ENCODE measurements at regions not wholly inside any gene's neighbourhood (a gene's known extent, or its start where the extent isn't known, plus 50 kb on each side); places are given as distances from the start of the nearest gene placed in this dataset.

- H3K4me1 ChIP-seq: no peaks in the 10 kb centered on the region
- no peaks in the 10 kb centered on the region for H3K9me3 ChIP-seq
- no peak for FAIRE-seq
- no peak for DNase-seq (ENCODE audit: low read depth in 1 of 2, low spot score in 1 of 2)
- ChIA-PET CTCF (no interaction called here), POLR2A (no interaction called here)
- 18% methylated on average over 3 of the region's 3 CpGs for WGBS (ENCODE audit: missing lambda C conversion rate)
- H3K4me2 ChIP-seq: no peak overlapping the region
- H3K27ac ChIP-seq: no peak overlapping the region
- no peak for ATAC-seq
- TF ChIP-seq NR3C1 (IDR thresholded peaks at IDR 0.05) (no peak), RFX5 (IDR thresholded peaks at IDR 0.05) (no peak), EHMT2 (IDR thresholded peaks at IDR 0.05; ENCODE audit: low read depth) (no peak), E2F6 (IDR thresholded peaks at IDR 0.05; ENCODE audit: borderline replicate concordance, low read depth) (no peak), ZNF302 (CRISPR knock-in tag; IDR thresholded peaks at IDR 0.05) (no peak), HOXB5 (CRISPR knock-in tag; IDR thresholded peaks at IDR 0.05) (no peak), CEBPB (IDR thresholded peaks at IDR 0.05) (no peak), KDM1A (IDR thresholded peaks at IDR 0.05; ENCODE audit: low read depth) (no peak), PHF8 (IDR thresholded peaks at IDR 0.05; ENCODE audit: borderline replicate concordance, low read depth) (no peak), MAZ (IDR thresholded peaks at IDR 0.05; ENCODE audit: borderline replicate concordance, low read depth, low read length) (no peak), EHF (CRISPR knock-in tag; IDR thresholded peaks at IDR 0.05) (no peak), ZC3H11A (IDR thresholded peaks at IDR 0.05) (no peak), ZFP36 (IDR thresholded peaks at IDR 0.05; ENCODE audit: borderline replicate concordance, partially characterized antibody) (no peak), NPAS2 (CRISPR knock-in tag; IDR thresholded peaks at IDR 0.05; ENCODE audit: borderline replicate concordance) (no peak), FOSB (CRISPR knock-in tag; IDR thresholded peaks at IDR 0.05) (no peak)
- TF ChIP-seq, protein P1, sequence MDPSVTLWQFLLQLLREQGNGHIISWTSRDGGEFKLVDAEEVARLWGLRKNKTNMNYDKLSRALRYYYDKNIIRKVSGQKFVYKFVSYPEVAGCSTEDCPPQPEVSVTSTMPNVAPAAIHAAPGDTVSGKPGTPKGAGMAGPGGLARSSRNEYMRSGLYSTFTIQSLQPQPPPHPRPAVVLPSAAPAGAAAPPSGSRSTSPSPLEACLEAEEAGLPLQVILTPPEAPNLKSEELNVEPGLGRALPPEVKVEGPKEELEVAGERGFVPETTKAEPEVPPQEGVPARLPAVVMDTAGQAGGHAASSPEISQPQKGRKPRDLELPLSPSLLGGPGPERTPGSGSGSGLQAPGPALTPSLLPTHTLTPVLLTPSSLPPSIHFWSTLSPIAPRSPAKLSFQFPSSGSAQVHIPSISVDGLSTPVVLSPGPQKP (IDR thresholded peaks at IDR 0.05; ENCODE audit: low read depth, low read length): no peak
- TF ChIP-seq, protein P2, sequence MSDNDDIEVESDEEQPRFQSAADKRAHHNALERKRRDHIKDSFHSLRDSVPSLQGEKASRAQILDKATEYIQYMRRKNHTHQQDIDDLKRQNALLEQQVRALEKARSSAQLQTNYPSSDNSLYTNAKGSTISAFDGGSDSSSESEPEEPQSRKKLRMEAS (IDR thresholded peaks at IDR 0.05): no peak
- H3K4me3 ChIP-seq: no peak overlapping the region
Observed at GRCh38 chr18:42330296-42330695, 375.3 kb downstream of the PIK3C3 start.

- WGBS (ENCODE audit: missing lambda C conversion rate): 8% methylated on average over 3 of the region's 3 CpGs
- TF ChIP-seq, protein P3, sequence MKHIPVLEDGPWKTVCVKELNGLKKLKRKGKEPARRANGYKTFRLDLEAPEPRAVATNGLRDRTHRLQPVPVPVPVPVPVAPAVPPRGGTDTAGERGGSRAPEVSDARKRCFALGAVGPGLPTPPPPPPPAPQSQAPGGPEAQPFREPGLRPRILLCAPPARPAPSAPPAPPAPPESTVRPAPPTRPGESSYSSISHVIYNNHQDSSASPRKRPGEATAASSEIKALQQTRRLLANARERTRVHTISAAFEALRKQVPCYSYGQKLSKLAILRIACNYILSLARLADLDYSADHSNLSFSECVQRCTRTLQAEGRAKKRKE (CRISPR knock-in tag; IDR thresholded peaks at IDR 0.05; ENCODE audit: low read depth): no peak
- no peak for TF ChIP-seq FOSB (CRISPR knock-in tag; IDR thresholded peaks at IDR 0.05)
- TF ChIP-seq GATA3 (IDR thresholded peaks at IDR 0.05; ENCODE audit: borderline replicate concordance): no peak
- TF ChIP-seq MAFK (IDR thresholded peaks at IDR 0.05; ENCODE audit: partially characterized antibody): no peak
- TF ChIP-seq HEYL (CRISPR knock-in tag; IDR thresholded peaks at IDR 0.05): no peak
- TF ChIP-seq RARB (CRISPR knock-in tag; IDR thresholded peaks at IDR 0.05): no peak
- ATAC-seq: no peak
- no peak overlapping the region for H3K27ac ChIP-seq
- no peak overlapping the region for H3K4me2 ChIP-seq
- no peak for FAIRE-seq
- no peak overlapping the region for H3K4me3 ChIP-seq
- POLR2A ChIA-PET: no interaction called here
- CTCF ChIA-PET: no interaction called here
- no peak for DNase-seq (ENCODE audit: low read depth in 1 of 2, low spot score in 1 of 2)
- no peaks in the 10 kb centered on the region for H3K4me1 ChIP-seq
- no peaks in the 10 kb centered on the region for H3K9me3 ChIP-seq
Observed at GRCh38 chr18:42333558-42333957, 378.5 kb downstream of the PIK3C3 start.

DNA sequence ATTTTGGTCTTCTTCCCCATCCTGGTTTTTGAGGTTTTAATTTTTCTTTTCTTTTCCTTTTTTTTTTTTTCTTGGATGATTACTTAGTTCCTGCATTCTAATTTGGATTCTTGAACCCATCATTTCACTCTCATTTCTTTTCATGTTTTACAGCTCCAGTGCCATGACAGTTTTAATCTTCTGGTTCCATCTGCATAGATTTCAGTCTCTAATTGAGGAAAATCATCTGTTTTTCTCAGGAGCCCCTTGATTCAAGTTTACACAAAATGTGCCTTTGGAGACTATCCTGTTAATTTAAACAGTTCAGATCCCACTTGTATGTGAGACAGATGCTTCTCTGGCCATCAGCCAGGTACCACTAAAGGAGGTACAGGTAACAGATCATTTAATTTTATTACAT is 379.9 kb downstream of the PIK3C3 start:
- no peak for FAIRE-seq
- no peak for ATAC-seq
- Histone ChIP-seq H3K9me3 (no peaks in the 10 kb centered on the region), H3K4me3 (no peak overlapping the region), H3K4me1 (no peaks in the 10 kb centered on the region), H3K4me2 (no peak overlapping the region), H3K27ac (no peak overlapping the region)
- ChIA-PET CTCF (no interaction called here), POLR2A (no interaction called here)
- DNase-seq (ENCODE audit: low read depth in 1 of 2, low spot score in 1 of 2): no peak
- TF ChIP-seq JUNB (IDR thresholded peaks at IDR 0.05): no peak
- no peak for TF ChIP-seq BHLHE40 (IDR thresholded peaks at IDR 0.05; ENCODE audit: low read depth, low read length)
- no peak for TF ChIP-seq USF2 (IDR thresholded peaks at IDR 0.05)
- TF ChIP-seq SMC3 (IDR thresholded peaks at IDR 0.05): no peak
- TF ChIP-seq, protein P2 (IDR thresholded peaks at IDR 0.05): no peak
- no peak for TF ChIP-seq CHD2 (IDR thresholded peaks at IDR 0.05; ENCODE audit: low read length, partially characterized antibody)
- TF ChIP-seq NR3C1 (IDR thresholded peaks at IDR 0.05): no peak
- no peak for TF ChIP-seq ZC3H11A (IDR thresholded peaks at IDR 0.05)
- TF ChIP-seq HOXA7 (CRISPR knock-in tag; IDR thresholded peaks at IDR 0.05): no peak
- no peak for TF ChIP-seq CBX2 (IDR thresholded peaks at IDR 0.05; ENCODE audit: borderline replicate concordance, low read depth)
- no peak for TF ChIP-seq CHD4 (IDR thresholded peaks at IDR 0.05; ENCODE audit: borderline replicate concordance)
- TF ChIP-seq HOXB5 (CRISPR knock-in tag; IDR thresholded peaks at IDR 0.05): no peak
- TF ChIP-seq FOSL2 (IDR thresholded peaks at IDR 0.05): no peak
- no peak for TF ChIP-seq FOSL2 (CRISPR knock-in tag; IDR thresholded peaks at IDR 0.05)
- TF ChIP-seq, protein P4, sequence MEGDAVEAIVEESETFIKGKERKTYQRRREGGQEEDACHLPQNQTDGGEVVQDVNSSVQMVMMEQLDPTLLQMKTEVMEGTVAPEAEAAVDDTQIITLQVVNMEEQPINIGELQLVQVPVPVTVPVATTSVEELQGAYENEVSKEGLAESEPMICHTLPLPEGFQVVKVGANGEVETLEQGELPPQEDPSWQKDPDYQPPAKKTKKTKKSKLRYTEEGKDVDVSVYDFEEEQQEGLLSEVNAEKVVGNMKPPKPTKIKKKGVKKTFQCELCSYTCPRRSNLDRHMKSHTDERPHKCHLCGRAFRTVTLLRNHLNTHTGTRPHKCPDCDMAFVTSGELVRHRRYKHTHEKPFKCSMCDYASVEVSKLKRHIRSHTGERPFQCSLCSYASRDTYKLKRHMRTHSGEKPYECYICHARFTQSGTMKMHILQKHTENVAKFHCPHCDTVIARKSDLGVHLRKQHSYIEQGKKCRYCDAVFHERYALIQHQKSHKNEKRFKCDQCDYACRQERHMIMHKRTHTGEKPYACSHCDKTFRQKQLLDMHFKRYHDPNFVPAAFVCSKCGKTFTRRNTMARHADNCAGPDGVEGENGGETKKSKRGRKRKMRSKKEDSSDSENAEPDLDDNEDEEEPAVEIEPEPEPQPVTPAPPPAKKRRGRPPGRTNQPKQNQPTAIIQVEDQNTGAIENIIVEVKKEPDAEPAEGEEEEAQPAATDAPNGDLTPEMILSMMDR (IDR thresholded peaks at IDR 0.05): no peak
